ENCODE measurements at regions not wholly inside any gene's neighbourhood (a gene's known extent, or its start where the extent isn't known, plus 50 kb on each side); places are given as distances from the start of the nearest gene placed in this dataset.

GRCh38 chr16:79901522-79901921, 301.0 kb upstream of the MAF start:
- no peak overlapping the region for H3K4me3 ChIP-seq (replicated peaks; ENCODE audit: low read depth, low read length)
- TF ChIP-seq, protein P1, sequence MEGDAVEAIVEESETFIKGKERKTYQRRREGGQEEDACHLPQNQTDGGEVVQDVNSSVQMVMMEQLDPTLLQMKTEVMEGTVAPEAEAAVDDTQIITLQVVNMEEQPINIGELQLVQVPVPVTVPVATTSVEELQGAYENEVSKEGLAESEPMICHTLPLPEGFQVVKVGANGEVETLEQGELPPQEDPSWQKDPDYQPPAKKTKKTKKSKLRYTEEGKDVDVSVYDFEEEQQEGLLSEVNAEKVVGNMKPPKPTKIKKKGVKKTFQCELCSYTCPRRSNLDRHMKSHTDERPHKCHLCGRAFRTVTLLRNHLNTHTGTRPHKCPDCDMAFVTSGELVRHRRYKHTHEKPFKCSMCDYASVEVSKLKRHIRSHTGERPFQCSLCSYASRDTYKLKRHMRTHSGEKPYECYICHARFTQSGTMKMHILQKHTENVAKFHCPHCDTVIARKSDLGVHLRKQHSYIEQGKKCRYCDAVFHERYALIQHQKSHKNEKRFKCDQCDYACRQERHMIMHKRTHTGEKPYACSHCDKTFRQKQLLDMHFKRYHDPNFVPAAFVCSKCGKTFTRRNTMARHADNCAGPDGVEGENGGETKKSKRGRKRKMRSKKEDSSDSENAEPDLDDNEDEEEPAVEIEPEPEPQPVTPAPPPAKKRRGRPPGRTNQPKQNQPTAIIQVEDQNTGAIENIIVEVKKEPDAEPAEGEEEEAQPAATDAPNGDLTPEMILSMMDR (IDR thresholded peaks at IDR 0.05; ENCODE audit: low read length, missing control alignments): no peak
- no peak for DNase-seq (ENCODE audit: low read depth)

DNA sequence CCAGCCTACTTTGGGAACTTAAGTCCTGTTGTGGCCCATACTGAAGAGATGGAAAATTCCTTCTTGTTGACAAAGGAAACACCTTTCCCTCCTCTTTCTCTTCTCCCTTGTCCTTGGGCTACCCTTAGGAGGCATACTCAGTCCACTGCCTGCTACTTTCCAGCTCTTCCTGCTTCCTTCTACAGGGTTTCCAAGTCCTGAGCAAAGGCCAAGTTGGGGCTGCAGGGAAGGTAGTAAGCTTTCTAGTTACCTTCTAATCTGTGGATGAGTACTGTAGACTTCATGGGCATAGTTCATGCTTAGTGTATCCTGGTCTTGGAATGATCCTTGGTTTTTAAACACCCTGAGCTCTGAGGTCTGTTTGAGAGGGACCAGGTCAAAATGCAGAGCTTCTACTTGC, 299.2 kb upstream of the MAF start:
- TF ChIP-seq, protein P1 (IDR thresholded peaks at IDR 0.05; ENCODE audit: low read length, missing control alignments): no peak
- H3K4me3 ChIP-seq (replicated peaks; ENCODE audit: low read depth, low read length): no peak overlapping the region
- no peak for DNase-seq (ENCODE audit: low read depth)

- TF ChIP-seq, protein P1 (IDR thresholded peaks at IDR 0.05; ENCODE audit: low read length, missing control alignments): no peak
- H3K4me3 ChIP-seq (replicated peaks; ENCODE audit: low read depth, low read length): no peak overlapping the region
- no peak for DNase-seq (ENCODE audit: low read depth)
Measured at GRCh38 chr16:79899316-79899715, 298.8 kb upstream of the MAF start.

GRCh38 chr16:79898703-79899102, 298.2 kb upstream of the MAF start:
- TF ChIP-seq, protein P1 (IDR thresholded peaks at IDR 0.05; ENCODE audit: low read length, missing control alignments): no peak
- no peak overlapping the region for H3K4me3 ChIP-seq (replicated peaks; ENCODE audit: low read depth, low read length)
- DNase-seq (ENCODE audit: low read depth): no peak

DNA sequence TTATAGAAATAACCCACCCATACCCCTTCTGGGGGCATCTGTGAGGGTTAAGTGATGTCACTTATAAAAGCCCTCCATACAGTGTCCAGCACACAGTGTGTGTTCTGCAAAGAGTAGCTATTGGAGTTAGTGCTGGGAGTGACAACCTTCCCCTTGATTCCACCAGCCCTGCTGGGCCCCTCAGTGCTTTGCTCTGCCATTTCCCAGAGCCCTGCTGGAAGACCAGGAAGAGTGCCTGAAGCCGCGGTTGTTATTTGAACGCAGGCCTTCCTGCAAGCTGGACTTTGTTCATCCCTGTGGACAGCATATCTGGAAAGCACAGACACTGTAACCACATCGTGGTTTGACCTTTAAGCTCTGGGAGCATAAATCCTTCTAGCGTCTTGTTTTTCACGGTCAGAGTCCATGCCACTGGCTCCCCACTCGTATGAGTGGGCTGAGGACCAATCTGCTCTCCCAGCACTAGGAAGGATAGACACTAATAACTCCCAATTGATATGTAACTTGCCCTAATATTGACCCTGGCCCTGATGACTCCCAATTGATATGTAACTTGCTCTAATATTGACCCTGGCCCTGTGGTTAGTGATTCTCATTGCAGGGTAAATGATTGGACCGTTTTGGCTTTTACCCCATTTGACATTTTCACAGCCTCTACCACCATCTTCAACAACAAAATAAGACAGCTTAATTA, 297.1 kb upstream of the MAF start:
- DNase-seq (ENCODE audit: low read depth): peak; percentile 2
- TF ChIP-seq, protein P1 (IDR thresholded peaks at IDR 0.05; ENCODE audit: low read length, missing control alignments): no peak
- no peak overlapping the region for H3K4me3 ChIP-seq (replicated peaks; ENCODE audit: low read depth, low read length)

- TF ChIP-seq, protein P1 (IDR thresholded peaks at IDR 0.05; ENCODE audit: low read length, missing control alignments): no peak
- H3K4me3 ChIP-seq (replicated peaks; ENCODE audit: low read depth, low read length): no peak overlapping the region
- no peak for DNase-seq (ENCODE audit: low read depth)
Measured at GRCh38 chr16:79897104-79897452, 296.5 kb upstream of the MAF start.

DNA sequence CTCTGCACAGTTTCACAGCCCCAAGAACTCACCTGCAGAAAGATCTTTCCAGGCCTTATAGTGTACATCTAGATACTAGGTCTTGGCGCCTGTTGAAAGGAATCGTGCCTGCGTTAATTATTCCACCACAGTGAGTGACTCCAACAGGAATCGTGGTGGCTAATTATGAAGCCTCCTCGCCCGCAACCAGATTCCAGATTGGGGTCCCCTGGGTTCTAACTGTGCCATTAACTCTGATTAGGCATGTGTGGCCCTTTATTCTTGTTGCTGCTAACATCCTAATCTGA, 295.3 kb upstream of the MAF start:
- no peak for DNase-seq (ENCODE audit: low read depth)
- TF ChIP-seq, protein P1 (IDR thresholded peaks at IDR 0.05; ENCODE audit: low read length, missing control alignments): no peak
- no peak overlapping the region for H3K4me3 ChIP-seq (replicated peaks; ENCODE audit: low read depth, low read length)
